ENCODE measurements at regions not wholly inside any gene's neighbourhood (a gene's known extent, or its start where the extent isn't known, plus 50 kb on each side); places are given as distances from the start of the nearest gene placed in this dataset.

DNA sequence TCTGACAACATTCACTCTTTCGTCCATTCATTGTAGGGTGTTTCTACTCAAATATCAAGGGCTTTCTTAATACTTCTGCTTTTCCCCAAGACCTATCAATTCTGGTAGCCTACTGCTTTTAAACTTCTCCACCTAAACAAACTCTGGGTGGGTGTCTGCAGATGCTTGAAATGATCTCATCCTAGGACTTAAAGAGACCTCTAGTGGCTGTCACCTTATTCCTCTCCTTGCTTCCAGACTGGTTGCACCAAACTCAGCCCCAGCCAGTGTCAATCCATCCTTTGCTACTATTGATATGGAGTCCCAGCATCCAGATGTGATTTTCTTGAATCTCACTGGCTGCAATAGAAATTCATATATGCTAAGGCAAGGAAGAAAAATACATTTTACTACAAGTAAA lies 274.7 kb downstream of the NXPE2 start:
- POLR2A ChIA-PET = no interaction called here
- no peak overlapping the region for H3K27ac Mint-ChIP-seq
- H3K36me3 Mint-ChIP-seq = peaks cover 4% of the 10 kb centered on the region
- ATAC-seq (peak; percentile 85), DNase-seq (ENCODE audit: low spot score) (no peak)
- no peak for TF ChIP-seq ZNF423 (CRISPR knock-in tag; IDR thresholded peaks at IDR 0.05)
- no peak for TF ChIP-seq RORB (CRISPR knock-in tag; IDR thresholded peaks at IDR 0.05)
- no peak for TF ChIP-seq ZNF416 (CRISPR knock-in tag; IDR thresholded peaks at IDR 0.05)
- TF ChIP-seq, protein P1, sequence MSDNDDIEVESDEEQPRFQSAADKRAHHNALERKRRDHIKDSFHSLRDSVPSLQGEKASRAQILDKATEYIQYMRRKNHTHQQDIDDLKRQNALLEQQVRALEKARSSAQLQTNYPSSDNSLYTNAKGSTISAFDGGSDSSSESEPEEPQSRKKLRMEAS (CRISPR knock-in tag; IDR thresholded peaks at IDR 0.05) = no peak
- H3K9me3 Mint-ChIP-seq = peaks cover 9% of the 10 kb centered on the region
- CTCF ChIA-PET = no interaction called here
- H3K27me3 Mint-ChIP-seq (ENCODE audit: low read depth) = no peaks in the 10 kb centered on the region; the same call in 1 of the 2 replicates
- H3K4me3 Mint-ChIP-seq = no peak overlapping the region
- no peaks in the 10 kb centered on the region for H3K4me1 Mint-ChIP-seq

- H3K9me3 Mint-ChIP-seq = peaks cover 4% of the 10 kb centered on the region
Observed at GRCh38 chr11:114955923-114956322, 277.6 kb downstream of the NXPE2 start.

DNA sequence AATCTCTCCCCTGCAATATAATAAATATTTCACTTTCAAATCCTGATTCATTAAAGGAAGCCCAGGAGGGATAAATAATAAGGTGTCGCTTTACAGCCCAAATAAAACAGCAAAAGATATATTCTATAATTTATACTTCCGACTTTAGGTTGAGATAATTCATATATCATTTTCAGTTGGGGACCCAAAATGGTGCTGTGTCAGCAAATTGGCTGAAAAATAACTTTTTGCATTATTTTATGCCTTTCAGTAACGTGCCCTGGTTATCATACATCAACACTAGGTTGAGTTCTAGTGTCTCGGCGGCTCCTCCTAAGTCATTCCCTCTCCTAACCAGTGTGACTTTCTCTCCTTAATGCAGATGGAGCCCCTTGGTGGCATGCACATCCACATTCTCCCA lies 278.2 kb downstream of the NXPE2 start:
- no peak for ATAC-seq
- Mint-ChIP-seq H3K4me3 (no peak overlapping the region), H3K4me1 (peaks cover 13% of the 10 kb centered on the region), H3K36me3 (no peaks in the 10 kb centered on the region), H3K9me3 (no peaks in the 10 kb centered on the region), H3K27ac (no peak overlapping the region), H3K27me3 (ENCODE audit: low read depth) (peaks cover 5% of the 10 kb centered on the region; the same call in 1 of the 2 replicates)
- no peak for DNase-seq (ENCODE audit: low spot score)
- CTCF ChIA-PET = interaction anchor here (1.0 kb wide), 1 partner anchor 182 kb away, joined by 4 read pairs; no protein-coding TSS in a partner anchor
- POLR2A ChIA-PET = no interaction called here
- TF ChIP-seq JUN (CRISPR knock-in tag; IDR thresholded peaks at IDR 0.05) = no peak
- TF ChIP-seq, protein P2, sequence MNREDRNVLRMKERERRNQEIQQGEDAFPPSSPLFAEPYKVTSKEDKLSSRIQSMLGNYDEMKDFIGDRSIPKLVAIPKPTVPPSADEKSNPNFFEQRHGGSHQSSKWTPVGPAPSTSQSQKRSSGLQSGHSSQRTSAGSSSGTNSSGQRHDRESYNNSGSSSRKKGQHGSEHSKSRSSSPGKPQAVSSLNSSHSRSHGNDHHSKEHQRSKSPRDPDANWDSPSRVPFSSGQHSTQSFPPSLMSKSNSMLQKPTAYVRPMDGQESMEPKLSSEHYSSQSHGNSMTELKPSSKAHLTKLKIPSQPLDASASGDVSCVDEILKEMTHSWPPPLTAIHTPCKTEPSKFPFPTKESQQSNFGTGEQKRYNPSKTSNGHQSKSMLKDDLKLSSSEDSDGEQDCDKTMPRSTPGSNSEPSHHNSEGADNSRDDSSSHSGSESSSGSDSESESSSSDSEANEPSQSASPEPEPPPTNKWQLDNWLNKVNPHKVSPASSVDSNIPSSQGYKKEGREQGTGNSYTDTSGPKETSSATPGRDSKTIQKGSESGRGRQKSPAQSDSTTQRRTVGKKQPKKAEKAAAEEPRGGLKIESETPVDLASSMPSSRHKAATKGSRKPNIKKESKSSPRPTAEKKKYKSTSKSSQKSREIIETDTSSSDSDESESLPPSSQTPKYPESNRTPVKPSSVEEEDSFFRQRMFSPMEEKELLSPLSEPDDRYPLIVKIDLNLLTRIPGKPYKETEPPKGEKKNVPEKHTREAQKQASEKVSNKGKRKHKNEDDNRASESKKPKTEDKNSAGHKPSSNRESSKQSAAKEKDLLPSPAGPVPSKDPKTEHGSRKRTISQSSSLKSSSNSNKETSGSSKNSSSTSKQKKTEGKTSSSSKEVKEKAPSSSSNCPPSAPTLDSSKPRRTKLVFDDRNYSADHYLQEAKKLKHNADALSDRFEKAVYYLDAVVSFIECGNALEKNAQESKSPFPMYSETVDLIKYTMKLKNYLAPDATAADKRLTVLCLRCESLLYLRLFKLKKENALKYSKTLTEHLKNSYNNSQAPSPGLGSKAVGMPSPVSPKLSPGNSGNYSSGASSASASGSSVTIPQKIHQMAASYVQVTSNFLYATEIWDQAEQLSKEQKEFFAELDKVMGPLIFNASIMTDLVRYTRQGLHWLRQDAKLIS (CRISPR knock-in tag; IDR thresholded peaks at IDR 0.05; ENCODE audit: borderline replicate concordance) = no peak
- TF ChIP-seq ETV6 (CRISPR knock-in tag; IDR thresholded peaks at IDR 0.05) = no peak
- no peak for TF ChIP-seq MXD4 (CRISPR knock-in tag; IDR thresholded peaks at IDR 0.05; ENCODE audit: borderline replicate concordance)
- TF ChIP-seq ZSCAN18 (CRISPR knock-in tag; IDR thresholded peaks at IDR 0.05) = no peak
- TF ChIP-seq SMAD4 (CRISPR knock-in tag; IDR thresholded peaks at IDR 0.05) = no peak
- no peak for TF ChIP-seq MLX (CRISPR knock-in tag; IDR thresholded peaks at IDR 0.05)
- no peak for TF ChIP-seq NFATC4 (CRISPR knock-in tag; IDR thresholded peaks at IDR 0.05)
- no peak for TF ChIP-seq TCF7 (CRISPR knock-in tag; IDR thresholded peaks at IDR 0.05; ENCODE audit: low read depth)

More at GRCh38 chr11:114955923-114956322, 277.6 kb downstream of the NXPE2 start:
- ATAC-seq (no peak), DNase-seq (ENCODE audit: low spot score) (no peak)
- no peak overlapping the region for H3K4me3 Mint-ChIP-seq
- H3K27me3 Mint-ChIP-seq (ENCODE audit: low read depth) = peaks cover 3% of the 10 kb centered on the region; the same call in 1 of the 2 replicates
- TF ChIP-seq, protein P3, sequence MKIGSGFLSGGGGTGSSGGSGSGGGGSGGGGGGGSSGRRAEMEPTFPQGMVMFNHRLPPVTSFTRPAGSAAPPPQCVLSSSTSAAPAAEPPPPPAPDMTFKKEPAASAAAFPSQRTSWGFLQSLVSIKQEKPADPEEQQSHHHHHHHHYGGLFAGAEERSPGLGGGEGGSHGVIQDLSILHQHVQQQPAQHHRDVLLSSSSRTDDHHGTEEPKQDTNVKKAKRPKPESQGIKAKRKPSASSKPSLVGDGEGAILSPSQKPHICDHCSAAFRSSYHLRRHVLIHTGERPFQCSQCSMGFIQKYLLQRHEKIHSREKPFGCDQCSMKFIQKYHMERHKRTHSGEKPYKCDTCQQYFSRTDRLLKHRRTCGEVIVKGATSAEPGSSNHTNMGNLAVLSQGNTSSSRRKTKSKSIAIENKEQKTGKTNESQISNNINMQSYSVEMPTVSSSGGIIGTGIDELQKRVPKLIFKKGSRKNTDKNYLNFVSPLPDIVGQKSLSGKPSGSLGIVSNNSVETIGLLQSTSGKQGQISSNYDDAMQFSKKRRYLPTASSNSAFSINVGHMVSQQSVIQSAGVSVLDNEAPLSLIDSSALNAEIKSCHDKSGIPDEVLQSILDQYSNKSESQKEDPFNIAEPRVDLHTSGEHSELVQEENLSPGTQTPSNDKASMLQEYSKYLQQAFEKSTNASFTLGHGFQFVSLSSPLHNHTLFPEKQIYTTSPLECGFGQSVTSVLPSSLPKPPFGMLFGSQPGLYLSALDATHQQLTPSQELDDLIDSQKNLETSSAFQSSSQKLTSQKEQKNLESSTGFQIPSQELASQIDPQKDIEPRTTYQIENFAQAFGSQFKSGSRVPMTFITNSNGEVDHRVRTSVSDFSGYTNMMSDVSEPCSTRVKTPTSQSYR (CRISPR knock-in tag; IDR thresholded peaks at IDR 0.05) = no peak
- TF ChIP-seq NFATC4 (CRISPR knock-in tag; IDR thresholded peaks at IDR 0.05) (no peak), ZNF232 (CRISPR knock-in tag; IDR thresholded peaks at IDR 0.05) (no peak), FOXJ3 (CRISPR knock-in tag; IDR thresholded peaks at IDR 0.05; ENCODE audit: borderline replicate concordance) (no peak), HMGXB4 (CRISPR knock-in tag; IDR thresholded peaks at IDR 0.05) (no peak), ZBTB21 (CRISPR knock-in tag; IDR thresholded peaks at IDR 0.05; ENCODE audit: borderline replicate concordance) (no peak), ZNF263 (CRISPR knock-in tag; IDR thresholded peaks at IDR 0.05; ENCODE audit: low read depth) (no peak)
- H3K4me1 Mint-ChIP-seq = peaks cover 12% of the 10 kb centered on the region
- H3K27ac Mint-ChIP-seq = no peak overlapping the region
- H3K36me3 Mint-ChIP-seq = peaks cover 4% of the 10 kb centered on the region
- ChIA-PET CTCF (interaction anchor here (0.6 kb wide), 1 partner anchor 1371 kb away, joined by 3 read pairs; no protein-coding TSS in a partner anchor), POLR2A (no interaction called here)

Data from WTC11 (cell line).